Islet precursor cell (in vitro differentiated cells): ENCODE measurements at regions not wholly inside any gene's neighbourhood (a gene's known extent, or its start where the extent isn't known, plus 50 kb on each side); places are given as distances from the start of the nearest gene placed in this dataset.
"Not testable (repeated sequence)": the region's sequence is repeated elsewhere in the genome, so short reads cannot be mapped to it uniquely, and the experiment has no call there.

Experiments used
- DNase-seq: peaks from one replicate; pipeline ENCODE4 v3.0.0-alpha.2; 2018

DNA sequence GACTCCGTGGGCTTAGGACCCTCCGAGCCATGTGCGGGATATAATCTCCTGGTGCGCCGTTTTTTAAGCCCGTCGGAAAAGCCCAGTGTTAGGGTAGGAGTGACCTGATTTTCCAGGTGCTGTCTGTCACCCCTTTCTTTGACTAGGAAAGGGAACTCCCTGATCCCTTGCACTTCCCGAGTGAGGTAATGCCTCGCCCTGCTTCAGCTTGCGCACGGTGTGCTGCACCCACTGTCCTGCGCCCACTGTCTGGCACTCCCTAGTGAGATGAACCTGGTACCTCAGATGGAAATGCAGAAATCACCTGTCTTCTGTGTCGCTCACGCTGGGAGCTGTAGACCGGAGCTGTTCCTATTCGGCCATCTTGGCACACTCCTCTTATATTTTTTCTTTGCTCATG, 95.1 kb upstream of the FRMD4B start:
- not testable (repeated sequence) for DNase-seq

DNA sequence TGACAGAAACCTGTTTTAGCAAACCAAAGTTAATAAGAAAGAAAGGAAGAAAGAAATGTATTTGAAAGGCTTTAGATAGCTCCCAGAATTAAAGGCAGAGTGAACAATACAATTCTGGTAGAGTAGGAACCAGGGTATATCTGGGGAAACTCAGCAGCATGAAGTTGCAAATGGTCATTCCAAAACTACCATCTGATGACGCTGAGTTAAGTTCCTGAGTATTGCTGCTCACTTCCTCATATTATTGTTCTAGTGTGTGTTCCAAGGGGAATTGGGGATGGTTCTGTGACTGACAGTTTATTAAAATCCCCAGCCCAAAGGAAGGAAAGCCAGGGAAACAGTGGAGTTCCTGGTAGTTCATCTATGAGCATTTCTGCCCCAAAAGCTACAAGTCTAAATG, 88.3 kb upstream of the FRMD4B start:
- no peak for DNase-seq

DNA sequence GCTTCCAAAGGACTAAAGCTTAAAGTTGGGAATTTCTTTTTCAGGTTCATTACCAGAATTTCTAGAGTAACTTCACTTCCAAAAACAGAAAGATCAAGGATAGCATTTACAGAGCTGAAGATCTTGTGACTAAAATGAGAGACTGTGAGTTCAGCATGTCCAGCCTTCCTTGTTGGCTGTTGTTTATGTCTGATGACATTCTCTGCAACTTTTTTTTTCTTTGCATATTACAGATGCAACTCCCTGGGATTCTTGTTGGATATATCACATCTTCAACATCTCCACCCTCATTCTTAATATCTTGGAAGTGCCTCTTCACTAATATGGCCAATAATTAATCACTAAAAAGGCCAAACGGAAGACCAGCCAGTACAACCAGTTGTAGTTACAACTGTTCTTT, 86.2 kb upstream of the FRMD4B start:
- DNase-seq = no peak

DNA sequence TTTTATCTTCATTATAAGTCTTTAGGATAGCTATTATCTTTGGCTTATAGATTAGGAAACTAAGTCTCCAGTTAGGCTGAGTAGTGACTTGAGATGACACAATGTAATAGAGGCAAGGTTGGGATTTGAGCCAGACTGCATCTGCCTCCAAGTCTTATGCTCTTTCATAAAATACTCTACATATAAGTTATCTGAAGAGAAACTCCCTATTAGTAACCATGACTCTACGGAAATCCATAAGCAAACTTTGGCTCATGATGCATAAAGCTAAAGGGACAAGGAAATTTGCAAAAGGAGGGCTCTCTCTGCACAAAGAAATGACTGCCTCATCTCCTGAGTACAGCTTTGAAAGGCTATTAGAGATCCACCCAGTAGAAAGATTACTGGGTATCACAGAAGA, 77.6 kb upstream of the FRMD4B start:
- no peak for DNase-seq

DNA sequence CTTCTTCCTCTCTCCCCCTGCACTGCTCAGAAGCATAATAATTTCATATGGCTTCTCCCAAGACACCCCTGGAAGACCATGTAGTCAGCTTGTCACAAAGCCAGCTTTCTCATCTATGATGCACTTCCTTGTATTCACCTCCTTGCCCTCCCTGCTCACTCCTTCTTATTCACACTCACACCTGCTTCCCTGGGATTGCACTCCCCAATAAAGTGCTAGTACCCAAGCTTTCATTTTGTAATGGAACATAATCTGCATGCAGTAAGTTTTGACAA, 76.9 kb upstream of the FRMD4B start:
- no peak for DNase-seq

DNA sequence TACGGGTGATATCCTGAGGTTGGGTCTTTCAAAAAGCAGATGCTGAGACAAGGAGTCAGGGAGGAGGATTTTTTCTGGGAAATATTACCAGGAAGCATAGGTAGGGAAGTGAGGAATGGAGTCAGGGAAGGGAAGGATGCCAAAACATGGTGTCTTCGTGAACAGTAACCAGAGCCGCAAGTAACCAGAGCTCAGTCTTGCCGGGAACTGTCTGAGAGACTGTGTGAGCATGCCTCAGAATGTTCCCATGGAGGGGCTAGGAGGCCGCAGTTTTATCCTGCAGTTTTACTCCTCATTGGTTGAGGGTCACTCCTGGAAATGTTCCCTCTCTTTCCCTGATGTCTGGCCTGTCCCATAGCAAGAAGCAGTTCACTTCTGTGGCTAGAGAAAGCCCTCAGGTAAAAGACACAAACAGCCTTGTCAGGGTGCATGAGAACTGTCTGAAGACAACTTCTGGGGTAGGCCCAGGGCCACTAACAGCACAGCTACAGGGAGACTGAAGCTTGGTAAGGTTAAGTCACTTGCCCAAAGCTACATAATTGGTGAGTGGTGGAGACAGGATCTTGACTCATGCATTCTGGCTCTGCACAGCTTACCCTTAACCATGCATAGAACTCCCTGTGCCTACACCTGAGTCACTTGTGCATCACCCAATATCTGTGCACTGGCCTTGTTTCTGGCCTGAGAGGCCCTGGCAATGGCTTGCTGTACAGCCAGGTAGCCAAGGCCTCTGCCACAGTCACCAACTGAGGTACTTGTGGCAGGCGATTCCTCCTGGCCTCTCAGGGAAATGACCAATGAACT, 76.3 kb upstream of the FRMD4B start:
- no peak for DNase-seq

DNA sequence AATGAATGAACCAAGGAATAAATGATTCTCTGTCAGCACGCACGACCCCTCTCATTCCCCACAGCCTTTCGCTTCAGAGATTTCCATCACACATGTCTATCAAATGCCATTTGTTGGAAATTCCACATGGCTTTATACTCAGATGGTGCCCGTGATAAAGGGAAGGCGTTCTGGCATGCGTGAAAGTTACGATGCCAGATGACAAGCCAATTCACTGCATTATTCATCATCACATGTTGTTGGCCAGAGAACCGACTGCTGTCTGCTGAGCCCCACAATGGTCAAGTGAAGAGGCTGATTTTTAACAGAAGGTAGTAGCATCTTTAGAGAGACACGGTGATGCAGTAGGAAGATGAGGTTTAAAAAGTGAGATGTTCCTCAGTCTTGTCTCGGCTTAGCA, 74.1 kb upstream of the FRMD4B start:
- DNase-seq = no peak

DNA sequence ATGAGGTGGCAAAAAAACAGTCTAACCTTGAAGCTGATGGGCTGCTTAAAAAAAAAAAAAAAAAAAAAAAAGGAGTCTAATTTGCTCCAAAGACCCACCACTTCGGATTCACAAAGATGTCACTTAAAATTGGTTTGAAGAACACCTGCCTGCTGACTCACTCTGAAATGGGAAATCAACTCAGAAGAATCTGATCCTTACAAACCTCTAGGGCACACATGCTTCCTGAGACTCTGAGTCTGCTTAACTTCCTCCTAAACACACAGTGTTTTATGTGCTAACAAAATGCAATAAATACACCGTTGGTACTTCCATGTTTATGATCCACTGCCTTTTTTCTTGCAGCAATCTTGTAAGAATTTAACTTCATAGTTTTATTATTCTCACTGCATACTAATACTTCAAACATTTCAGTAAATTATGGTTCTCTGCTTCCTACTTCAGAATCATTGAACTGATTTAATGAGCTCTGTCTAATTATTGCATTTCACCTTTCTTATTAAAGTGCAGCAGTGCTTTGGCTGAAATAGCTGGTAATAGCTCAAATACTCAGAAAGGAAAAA, 73.0 kb upstream of the FRMD4B start:
- DNase-seq = no peak

DNA sequence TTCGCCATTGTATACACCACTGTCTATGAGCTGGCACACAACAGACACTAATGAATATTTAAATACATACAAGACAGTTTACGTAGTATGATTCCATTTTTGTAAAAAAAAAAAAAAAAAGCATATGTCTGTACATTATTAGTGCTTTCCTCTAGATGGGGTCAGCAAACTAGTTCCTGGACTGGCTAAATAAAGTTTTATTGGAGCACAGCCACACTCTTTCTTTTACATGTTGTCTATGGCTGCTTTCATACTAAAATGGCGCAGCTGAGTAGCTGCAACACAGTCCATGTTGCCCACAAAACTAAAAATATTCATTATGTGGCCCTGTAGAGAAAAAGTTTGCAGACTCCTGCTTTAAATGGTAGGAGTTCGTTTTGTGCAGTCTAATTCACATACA, 70.7 kb upstream of the FRMD4B start:
- no peak for DNase-seq

DNA sequence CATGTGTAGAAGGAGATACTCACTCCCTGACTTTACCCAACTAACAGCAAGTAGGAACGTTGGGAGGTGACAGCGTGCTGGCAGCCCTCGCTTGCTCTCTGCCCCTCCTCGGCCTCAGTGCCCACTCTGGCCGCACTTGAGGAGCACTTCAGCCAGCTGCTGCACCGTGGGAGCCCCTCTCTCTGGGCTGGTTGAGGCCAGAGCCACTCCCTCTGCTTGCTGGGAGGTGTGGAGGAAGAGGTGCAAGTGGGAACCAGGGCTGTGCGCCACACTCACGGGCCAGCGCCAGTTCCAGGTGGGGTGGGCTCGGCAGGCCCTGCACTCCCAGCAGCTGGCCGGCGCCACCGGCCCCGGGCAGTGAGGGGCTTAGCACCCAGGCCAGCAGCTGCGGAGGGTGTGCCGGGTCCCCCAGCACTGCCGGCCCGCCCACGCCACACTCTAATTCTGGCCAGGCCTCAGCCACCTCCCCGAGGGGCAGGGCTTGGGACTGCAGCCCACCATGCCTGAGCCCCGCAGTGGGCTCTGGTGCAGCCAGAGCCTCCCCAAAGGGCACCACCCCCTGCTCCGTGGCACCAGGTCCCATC, 68.4 kb upstream of the FRMD4B start:
- no peak for DNase-seq

DNA sequence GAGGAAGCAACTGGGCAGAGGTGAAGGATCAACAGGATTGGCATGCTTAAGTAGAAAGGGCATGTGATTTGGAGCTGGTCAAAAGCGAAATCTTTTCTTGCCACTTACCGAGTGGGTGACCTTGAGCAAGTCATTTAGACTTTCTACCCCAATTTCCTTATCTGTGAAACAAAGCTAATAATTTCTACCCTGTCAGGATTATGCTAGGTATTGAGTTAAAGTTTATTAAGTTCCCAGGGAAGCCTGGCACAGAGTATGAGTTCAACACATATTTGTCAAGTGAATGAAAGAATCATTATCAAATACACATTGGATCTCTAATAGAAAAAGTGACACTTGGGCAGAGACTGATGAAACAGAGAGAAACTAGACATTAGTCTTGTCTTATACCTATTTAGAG, 66.4 kb upstream of the FRMD4B start:
- DNase-seq = no peak

DNA sequence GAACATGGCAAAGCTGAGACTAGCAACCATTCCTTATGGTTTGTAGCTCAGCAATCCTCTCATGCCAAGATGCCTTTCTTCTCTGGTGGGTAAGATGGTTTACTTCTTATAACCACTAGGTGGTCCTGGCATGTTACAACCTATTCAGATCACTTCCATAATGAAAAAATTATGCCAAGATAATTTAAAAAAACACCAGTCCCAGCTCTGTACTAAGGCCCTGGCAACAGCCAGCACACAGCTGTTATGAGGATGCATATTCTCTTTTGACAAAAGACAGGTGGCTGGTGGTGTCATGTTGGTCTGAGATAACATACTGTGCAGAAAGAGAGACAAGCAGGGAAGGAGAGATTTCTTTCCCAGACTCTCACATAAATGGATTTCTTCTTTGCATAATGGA, 65.7 kb upstream of the FRMD4B start:
- DNase-seq = no peak

DNA sequence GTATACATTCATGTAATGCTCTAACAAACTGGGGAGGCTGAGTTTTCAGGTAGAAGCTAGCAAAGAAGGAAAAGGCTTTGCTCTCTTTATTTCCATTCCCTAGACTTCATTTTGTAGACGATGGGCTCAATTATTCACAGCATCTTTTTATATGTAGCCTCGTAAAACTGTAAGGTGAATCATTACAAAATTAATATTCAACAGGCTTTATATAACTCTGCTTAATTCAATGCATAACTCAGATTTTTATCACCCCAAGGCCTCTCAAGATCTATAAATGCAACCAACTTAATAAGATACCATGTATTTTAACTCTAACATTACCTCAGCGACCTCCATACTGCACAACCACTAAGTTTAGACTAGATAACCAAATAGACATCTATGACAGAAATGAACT, 63.0 kb upstream of the FRMD4B start:
- no peak for DNase-seq

DNA sequence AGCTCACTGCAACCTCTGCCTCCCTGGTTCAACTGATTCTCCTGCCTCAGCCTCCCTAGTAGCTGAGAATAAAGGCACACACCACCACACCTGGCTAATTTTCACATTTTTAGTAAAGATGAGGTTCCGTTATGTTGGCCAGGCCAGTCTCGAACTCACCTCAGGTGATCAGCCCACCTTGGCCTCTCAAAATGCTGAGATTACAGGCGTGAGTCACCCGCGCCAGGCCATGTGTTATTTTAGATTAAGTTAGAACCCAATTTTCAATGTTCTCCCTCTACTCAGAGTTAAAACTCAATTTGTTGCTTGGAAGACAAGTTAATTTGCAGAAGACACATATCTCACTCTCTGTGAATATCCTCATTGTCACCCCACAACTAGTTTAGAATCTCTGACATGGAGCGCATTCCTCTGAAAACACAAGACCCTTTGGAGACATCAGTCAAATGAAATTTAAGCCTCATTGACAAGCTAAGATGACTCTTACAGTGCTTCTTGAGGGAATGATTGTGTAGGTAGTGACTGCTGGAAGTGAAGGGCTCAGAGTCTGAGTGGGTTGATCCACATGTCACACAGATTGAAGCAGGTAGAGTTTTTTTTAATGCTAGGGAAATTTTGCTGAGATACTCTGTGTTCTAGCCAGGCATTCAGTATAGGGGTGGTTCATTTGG, 60.6 kb upstream of the FRMD4B start:
- no peak for DNase-seq

DNA sequence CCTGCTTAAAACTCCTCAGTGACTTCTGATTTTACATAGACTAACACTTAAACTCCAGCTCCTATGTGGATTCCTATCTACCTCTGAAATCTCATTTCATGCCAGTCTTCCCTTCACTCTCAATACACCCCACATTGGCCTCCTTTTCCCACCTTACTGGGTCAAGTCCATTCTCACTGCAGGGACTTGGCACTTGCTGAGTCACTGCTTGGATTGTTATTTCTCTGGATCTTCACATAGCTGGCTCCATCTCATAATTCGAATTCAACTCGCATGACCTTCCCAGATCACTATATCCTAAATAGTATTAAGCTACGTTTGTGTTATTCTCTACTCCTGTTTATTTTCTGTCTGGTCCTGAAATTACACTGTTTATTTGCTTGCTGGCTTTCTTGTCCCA, 59.6 kb upstream of the FRMD4B start:
- no peak for DNase-seq

DNA sequence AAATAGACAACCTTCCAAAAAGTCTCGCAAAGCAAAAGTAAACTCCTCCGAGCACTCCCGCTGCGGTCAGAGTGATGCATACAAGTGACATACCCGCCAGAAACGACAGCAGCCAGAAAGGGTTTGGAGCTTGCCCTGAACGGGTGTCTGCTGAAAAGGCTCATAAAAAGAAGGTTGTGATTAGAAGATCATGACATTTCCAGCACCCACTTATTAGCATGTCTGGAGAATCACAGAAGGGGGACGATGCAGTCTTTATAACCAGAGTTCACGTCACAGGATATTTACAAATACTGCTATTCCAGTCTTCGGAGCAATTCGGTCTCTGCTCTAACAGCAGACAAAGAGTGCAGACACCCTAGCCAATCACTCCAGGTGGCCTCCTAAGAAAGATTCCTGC, 59.1 kb upstream of the FRMD4B start:
- no peak for DNase-seq

DNA sequence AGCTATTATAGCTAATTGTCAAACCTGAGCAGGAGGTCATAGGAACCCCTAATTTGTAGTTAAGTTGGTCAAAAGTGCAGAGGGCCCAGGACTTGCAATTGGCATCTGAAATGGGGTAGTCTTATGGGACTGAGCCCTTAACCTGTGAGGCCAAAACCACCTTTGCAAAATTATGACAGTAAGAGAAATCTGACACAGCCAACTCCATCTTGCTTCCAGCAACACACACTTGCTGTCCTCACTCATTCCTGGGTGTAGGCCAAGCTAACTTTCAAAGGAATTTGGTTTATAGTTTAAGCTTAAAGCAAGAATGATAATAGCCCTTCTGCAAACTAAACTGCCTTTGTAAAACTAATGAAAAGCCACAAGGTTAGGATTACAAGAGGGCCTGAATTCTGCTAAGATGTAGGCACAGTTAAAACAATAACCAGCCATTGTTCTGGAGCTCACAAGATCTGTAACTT, 57.6 kb upstream of the FRMD4B start:
- DNase-seq = no peak

DNA sequence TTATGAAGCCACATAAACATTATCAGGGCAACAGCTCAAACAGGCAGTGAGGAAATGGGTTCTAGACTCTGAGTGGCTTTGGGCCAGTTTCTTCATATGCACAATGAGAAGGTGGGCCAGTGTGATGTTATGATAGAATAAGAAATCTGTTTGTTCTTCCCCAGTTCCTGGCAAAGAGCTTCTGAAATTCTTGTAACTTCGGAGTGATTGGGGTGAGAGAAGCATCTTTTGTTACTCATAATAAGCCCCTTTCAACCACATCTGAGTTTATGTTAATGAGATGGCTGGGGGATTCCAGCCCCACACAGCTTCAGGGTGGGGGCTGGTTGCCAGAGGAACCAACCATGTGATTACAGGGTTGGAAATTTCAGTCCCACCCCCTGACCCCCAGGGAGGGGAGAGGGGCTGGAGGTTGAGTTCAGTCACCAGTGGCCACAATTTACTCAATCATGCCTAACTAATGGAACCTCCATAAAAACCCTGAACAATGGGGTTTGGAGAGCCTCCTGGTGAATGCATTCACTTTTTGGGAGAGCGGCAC, 57.0 kb upstream of the FRMD4B start:
- no peak for DNase-seq

DNA sequence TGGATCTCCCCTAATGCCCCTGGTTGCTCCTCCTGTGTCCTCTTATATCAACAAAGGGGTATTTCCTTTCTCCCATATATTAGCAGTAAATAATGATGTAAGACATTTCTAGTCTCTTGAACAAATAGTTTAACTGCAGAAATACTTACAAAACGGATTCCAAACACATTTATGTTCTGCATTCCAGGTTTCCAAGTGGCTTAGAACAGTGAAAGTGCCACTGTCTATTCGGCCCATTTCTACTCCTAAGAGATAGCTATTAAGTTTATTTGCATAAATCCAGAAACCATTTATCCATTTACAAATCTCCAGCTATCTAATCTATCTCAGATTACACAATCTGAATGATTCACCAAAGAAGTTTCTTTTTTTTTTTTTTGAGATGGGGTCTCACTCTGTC, 55.8 kb upstream of the FRMD4B start:
- DNase-seq = no peak

DNA sequence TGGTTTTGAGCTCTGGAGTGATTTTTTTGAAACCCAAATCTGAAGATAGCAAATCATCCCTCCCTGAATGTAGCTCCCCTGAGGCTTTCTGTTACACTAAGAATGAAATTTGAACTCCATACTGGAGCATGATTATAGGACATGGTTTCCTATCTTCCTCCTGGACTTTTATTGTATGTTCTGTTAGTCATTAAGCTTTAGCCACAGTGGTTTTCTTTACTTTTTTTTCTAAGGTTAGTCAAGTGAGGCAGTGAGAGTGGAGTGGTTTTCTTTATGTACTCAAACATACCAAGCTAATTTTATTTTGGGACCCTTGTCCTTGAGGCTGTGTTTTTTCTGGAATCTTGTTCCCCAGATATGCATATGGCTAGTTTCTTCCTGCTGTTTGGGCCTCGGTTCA, 55.2 kb upstream of the FRMD4B start:
- DNase-seq = no peak

DNA sequence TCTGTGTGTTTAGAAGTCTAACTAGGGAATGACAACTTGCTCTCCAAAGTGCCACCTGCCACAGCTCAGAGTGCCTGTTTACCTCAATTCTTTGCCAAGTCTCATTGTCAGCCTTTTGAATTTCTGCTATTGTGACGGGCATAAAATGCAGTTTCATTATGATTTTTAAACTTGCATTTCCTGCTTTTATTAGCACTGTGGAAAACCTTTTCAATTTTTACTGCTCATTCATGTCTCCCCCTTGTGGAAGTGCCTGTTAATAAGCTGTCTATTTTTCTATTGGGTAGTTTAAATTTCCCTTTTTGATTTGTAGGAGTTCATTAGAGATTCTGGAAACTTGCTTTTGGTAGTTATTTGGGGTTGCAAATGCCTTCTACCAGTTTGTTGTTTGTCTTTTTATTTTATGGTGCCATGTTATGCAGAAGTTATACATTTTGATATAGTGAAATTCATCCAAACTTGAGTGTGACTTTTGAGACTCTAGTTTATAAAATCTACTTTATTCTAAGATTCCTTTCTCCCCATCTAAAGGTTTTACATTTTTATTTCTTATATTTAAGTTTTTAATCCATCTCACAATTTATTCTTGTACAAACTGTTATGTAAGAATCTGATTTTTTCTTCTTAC, 53.9 kb upstream of the FRMD4B start:
- no peak for DNase-seq

DNA sequence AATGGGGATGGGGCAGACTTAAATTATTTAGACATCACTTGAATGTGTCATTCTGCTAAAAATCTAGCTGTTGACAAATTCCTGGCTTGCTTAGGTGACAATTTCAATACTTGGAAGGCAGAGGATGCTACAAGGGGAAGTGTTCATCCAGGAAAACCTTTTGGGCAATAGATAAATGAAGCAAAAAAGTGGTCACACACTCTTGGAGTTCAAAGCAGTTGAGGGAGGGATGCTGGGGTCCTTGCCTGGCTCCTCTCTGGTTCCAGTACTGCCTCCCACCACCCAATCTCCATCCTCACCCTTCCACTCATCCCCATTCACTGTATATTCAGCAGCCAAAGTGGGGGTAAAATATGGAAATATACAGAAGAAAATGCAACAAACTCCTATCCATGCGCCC, 52.6 kb upstream of the FRMD4B start:
- DNase-seq = no peak
